GM19468 (cell line): ENCODE measurements at regions not wholly inside any gene's neighbourhood (a gene's known extent, or its start where the extent isn't known, plus 50 kb on each side); places are given as distances from the start of the nearest gene placed in this dataset.
"Not testable (repeated sequence)": the region's sequence is repeated elsewhere in the genome, so short reads cannot be mapped to it uniquely, and the experiment has no call there.

ENCODE experiments used
- ATAC-seq: cut with Tn5 transposase; IDR thresholded peaks from one replicate; pipeline ENCODE4 v1.9.1; 2021; ENCODE audit warnings: mild to moderate bottlenecking, moderate library complexity, moderate number of reproducible peaks; ENCODE audit not compliant: unreplicated experiment; ENCODE audit errors: extremely low read depth

DNA sequence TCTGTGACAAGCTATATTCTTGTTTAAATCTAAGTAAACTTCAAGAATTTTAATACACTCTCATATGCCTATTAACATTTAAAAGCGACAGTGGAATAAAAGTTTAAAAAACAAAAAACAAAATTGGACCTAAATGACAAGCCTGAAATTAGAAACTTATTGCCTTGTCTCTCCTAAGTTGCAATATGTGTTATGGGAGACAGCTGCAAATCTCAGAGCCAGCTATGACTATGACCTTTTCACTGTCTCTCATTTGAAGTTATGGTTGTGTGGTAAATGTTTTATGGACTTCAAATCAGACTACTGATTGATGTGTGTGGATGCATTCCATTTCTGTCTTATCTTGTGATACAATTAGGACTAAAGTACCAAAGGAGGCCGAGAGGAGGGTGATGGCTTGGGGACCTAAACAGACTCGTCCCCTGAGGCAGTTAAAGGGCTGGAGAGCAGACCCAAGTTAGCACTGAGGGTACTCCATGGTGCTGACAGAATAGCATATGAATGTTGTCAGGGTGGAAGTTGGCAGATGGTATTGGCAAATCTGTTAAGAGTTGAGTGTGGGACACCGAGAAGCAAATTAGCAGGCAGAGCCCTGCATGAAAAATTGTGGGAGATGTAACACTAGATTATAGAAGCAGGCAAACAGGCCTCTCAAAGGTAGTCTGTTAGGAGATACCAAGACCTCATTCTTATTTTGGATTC is 930.1 kb upstream of the MAN1A1 start:
- ATAC-seq: no peak

DNA sequence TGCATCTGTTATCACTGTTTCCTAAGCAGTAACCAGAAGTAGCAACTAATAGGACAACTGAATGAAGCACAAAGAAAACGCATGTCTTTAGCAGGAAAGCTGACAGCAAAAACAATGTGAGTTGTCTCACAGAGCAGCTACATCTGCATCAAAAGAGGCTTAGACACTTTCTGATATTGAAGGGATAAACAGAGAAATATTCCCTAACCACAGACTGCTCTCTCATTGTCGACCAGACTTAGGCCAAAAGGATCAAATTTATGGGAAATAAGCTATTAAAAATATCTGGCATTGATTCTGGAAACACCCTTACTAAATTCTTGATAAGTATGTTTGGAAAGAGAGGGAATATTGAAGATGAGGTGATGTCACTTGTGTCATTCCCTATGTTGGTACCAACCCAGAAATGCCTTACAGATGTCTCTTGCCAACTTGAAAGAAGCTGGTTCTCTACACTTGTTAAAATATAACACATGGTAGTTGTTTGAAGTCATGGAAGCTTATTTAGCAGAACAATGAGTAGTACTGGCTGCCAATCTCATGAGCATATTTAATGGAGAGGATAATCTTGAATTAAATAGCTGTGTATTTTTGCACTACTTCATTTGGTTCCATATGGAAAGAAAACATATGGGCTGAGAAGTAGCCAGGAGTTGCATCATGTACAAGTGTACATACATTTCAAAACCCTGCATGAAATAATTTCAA is 929.3 kb upstream of the MAN1A1 start:
- ATAC-seq: no peak

DNA sequence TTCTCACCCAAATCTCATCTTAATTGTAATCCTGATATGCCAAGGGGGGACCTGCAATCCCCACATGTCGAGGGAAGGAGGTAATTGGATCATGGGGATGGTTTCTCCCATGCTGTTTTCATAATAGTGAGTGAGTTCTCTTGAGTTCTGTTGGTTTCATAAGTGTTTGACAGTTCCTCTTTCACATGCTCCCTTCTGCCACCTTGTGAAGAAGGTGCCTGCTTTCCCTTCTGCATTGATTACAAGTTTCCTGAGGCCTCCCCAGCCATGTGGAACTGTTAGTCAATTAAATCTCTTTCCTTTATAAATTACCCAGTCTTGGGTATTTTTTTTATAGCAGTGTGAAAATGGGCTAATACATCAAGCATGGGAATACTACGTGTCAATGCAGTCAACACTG is 925.0 kb upstream of the MAN1A1 start:
- ATAC-seq: peak; percentile 74

DNA sequence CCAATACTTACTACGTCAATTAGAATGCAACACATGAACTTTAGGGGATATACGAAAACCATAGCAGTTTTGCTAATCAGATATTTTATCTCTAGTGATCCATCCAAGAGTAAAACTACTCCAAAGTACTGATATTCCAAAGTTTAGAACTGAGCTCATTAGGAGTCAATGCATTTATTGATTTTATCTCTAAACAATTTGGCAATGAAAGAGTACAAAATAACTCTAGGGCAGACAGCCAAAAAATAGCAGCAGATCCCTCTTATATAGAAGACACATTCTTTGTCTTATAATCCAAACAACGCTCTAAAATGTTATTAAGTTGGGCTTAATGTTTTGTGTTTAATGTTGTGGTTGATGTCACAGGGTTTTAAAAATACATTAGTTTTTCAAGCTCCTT is 923.9 kb upstream of the MAN1A1 start:
- no peak for ATAC-seq

DNA sequence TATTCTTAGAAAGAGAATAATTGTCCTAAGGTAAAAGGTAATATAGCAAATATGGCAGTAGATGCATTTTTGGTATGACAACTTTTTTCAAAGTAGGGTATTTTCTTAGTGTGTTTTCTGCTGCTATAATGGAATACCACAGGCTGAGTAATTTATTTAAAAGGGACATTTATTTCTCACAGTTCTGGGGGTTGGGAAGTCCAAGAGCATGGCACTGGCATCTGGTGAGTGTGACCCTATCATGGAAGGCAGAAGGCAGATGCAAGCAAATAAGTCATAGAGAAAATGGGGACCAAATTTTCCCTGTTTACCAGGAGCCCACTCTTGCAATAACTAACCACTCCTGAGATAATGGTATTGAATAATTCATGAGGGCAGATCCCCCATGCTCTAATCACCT is 922.5 kb upstream of the MAN1A1 start:
- ATAC-seq: no peak

DNA sequence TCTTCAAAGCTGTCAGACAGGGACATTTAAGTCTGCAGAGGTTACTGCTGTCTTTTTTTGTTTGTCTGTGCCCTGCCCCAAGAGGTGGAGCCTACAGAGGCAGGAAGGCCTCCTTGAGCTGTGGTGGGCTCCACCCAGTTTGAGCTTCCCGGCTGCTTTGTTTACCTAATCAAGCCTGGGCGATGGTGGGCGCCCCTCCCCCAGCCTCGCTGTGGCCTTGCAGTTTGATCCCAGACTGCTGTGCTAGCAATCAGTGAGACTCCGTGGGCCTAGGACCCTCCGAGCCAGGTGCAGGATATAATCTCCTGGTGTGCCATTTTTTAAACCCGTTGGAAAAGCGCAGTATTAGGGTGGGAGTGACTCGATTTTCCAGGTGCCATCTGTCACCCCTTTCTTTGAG is 918.7 kb upstream of the MAN1A1 start:
- not testable (repeated sequence) for ATAC-seq

DNA sequence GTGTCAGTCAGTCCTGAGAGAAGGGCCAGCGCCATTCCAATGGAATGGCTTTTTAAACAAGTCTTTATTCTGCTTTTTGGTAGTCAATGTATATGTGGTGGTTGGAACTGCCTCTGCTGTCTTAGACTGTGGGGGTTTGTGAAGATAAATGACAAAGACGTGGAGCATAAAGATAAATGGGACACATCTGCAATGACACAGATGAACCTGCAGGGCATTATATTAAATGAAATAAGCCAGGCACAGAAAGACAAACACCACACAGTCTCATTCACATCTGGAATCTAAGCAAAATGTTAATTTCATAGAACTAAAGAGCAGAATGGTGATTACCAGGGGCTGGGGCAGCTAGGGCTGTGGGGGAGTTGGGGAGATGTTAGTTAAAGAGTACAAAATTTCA is 912.8 kb upstream of the MAN1A1 start:
- ATAC-seq: no peak

DNA sequence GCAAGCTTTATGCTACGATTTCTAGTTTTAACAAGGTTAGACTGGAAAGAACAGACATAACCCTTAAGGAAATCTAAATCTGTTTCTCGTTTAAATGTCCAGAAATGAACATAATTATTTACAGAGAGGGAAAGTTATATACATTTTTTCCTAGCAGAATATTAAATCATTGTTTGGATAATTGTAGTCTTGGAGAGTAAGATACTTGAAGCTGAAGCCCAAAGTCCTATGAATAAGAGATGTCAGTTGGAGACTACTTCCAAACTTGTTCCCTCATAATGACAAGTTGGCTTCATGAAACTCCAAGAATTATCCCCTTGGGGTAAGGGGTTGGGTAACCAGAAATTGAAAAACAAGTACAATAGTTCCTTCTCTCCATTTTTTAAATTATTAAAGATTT is 911.1 kb upstream of the MAN1A1 start:
- ATAC-seq: no peak

DNA sequence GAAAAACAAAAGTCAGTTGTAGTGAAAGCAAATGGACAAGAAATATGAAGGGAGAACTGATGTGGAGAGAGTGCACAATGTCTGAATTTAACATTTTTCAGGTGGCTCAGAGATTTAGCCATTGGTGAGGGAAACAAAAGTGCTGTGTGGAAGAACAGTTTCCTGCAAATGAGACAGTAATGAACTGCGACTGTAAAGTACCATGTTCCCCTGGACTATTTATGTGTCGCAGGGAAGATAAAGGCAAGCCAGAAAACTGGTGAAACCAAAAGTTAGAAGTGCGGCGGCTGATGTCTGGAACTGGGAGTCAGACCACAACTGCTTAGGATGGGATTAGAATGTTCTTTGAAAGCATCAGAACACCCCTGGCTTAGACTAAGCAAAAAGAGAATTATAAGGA is 905.1 kb upstream of the MAN1A1 start:
- no peak for ATAC-seq

DNA sequence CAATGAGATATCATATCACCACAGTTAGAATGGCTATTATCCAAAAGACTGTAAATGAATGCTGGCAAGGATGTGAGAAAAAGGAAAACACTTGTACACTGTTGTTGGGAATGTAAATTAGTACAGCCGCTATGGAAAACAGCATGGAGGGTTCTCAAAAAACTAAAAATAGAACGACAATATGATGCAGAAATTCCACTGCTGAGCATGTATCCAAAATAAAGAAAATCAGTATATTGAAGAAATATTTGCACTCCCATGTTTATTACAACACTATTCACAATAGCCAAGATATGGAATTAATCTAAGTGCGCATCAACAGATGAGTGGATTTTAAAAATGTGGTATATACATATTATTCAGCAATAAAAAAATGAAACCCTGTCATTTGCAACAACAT is 898.9 kb upstream of the MAN1A1 start:
- no peak for ATAC-seq

DNA sequence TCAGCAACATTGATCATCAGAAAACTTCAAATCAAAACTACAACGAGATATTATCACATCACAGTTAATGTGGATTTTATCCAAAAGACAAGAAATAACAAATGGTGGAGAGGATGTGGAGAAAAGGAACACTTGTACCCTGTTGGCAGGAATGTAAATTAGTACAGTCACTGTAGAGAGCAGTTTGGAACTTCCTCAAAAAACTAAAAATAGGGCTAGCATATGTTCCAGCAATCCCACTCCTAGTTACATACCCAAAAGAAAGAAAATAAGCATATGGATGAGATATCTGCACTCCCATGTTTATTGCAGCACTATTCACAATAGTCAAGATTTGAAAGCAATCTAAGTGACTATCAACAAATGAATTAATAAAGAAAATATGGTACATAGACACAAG is 887.7 kb upstream of the MAN1A1 start:
- ATAC-seq: no peak

DNA sequence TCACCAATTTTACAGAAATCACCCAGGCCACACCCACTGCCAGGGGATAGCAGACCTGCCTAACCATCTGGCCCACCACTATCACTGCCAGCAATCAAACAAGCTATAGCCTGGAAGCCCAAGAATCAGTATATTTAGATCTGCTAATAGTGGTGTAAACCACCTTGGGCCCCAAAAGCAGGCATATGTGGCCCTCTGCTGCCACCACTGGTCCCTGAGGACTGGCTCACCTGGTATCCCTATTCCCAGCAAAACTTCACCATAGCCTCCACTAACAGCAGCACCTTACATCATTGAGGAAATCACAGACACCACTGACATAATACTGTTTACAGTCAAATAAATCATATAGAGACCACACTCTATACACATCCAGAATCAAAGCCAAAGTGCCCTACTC is 880.4 kb upstream of the MAN1A1 start:
- no peak for ATAC-seq

DNA sequence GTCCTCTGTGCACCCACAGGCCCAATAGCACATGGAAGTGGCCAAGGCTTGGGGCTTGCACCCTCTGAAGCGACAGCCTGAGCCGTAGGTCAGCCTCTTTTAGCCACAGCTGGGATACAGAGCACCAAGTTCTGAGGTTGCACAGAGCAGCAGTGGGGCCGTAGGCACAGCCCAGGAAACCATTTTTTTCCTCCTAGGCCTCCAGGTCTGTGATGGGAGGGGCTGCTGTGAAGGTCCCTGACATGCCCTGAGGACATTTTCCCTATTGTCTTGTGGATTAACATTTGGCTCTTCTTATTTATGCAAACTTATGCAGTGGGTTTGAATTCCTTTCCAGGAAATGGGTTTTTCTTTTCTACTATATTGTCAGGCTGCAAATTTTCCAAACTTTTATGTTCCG is 878.7 kb upstream of the MAN1A1 start:
- ATAC-seq: no peak

DNA sequence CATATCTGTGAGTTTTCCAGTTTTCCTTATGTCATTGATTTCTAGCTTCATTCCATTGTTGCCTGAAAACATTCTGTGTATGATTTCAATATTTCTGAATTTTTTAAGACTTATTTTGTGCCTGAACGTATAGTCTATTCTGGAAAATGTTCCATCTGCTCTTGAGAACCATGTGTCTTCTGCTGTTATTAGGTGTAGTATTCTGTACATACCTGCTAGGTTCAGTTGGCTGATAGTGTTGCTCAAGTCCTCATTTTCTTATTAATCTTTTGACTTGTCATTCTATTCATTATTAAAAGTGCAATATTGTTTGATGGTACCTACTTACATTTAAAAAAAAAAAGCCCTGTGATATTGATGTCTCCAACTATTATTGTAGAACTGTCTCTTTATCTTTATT is 869.8 kb upstream of the MAN1A1 start:
- ATAC-seq: no peak

DNA sequence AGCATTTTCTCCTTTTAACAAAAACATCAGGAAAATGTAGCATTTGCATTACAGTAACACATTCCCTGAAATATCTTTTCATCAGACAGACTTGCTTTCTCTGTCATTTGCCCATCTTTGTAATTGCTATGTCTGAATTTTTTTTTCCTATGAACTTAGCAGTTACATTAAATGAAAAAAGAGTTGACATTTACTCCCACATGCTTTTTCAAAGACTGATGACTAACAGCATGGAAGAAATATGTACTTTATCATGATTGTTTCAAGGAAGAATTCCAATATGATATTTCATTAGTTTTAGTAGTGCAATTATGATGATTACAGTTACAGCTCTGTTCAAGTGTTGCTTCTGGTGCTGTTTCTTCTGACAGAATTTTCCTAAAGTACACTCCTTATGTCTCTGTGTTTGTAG is 864.5 kb upstream of the MAN1A1 start:
- no peak for ATAC-seq

DNA sequence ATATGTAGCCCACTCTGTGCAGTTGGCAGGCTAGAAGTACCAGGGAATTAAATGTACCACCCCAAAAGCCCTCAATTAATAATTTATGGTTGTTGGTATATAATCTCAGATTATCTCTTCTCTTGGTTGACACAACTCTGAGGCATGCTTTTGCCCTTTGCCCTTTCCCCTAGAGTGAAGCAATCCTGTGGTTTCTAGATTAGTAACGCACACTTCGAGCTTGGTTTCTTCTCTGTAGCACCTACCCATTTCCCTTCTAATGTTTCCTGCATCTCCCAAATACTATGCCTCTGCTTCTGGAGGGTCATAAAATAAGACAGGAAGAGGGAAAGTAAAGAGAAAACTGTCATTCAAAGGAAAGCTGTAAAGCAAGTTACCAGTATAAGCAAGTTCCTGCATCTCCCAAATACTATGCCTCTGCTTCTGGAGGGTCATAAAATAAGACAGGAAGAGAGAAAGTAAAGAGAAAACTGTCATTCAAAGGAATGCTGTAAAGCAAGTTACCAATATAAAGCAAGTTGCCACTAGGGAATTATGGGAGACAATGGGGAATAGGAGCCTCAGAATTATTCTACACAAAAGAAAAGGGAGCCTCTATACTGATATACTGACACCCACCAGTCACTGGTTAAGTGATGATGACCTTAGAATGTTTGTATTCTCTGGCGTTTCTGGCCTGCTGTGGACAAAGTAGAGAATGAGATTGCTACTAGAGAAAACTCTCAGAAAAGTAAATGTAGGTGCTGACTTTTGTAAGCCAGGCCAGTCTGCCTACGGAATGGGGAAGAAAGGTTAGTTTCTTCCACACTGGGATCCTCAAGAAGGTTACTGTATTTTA is 862.6 kb upstream of the MAN1A1 start:
- no peak for ATAC-seq

DNA sequence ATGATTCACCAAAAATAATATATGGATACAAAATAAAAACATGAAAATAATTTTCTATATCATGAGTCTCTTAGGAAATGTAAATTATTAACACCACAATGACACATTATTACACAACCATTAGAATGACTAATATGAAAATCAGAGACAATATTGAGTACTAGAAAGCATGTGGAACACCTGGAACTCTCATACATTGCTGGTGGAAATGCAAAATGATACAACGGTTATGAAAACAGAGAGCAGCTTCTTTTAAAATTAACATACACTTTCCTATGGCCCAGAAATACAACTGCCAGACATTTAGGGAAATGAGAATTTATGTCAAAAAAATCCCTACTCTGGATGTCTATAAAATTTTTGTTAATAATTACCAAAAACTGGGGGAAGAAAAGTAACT is 853.3 kb upstream of the MAN1A1 start:
- ATAC-seq: no peak

DNA sequence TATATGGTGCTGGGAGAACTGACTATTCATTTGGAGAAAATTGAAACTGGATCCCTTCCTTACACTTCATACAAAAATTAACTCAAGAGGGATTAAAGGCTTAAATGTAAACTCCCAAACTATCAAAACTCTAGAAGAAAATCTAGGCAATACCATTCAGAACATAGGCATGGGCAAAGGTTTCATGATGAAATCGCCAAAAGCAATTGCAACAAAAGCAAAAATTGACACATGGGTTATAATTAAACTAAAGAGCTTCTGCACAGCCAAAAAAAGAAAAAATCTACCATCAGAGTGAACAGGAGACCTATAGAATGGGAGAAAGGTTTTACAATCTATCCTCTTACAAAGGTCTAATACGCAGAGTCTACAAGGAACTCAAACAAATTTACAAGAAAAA is 851.3 kb upstream of the MAN1A1 start:
- ATAC-seq: no peak

DNA sequence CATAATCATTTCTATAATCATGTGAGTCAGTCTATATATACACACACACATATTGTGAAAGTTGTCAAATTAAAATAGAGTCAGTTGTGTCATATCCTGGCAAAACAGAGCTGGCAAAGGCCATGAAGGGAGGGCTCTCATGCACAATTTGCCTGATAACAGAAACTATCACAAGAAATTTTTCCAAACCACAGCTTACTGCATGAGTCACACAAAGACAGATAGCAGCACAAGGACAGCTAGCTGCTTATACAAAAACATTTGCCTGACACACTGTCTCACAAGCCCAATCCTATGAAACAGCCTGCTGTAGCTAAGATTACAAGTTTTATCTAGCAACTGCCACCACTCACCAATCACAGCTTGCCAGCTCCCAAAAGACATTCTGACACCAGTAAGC is 848.5 kb upstream of the MAN1A1 start:
- ATAC-seq: no peak

DNA sequence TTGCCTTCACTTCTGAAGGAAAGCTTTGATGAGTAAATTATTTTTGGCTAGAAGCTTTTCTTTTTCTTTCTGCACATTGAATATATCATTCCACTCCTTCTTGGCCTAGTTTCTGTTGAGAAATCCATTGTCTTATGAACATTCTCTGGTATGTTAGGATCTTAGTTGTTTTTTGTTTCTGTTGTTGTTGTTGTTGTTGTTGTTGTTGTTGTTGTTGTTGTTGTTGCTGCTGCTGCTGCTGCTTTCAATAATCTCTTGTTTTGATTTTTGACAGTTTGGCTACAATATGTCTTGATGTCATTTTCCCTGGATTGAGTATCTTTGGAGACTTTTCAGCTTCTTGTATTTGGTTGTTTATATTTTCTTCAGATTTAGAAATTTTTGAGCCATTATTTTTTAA is 836.5 kb upstream of the MAN1A1 start:
- no peak for ATAC-seq

DNA sequence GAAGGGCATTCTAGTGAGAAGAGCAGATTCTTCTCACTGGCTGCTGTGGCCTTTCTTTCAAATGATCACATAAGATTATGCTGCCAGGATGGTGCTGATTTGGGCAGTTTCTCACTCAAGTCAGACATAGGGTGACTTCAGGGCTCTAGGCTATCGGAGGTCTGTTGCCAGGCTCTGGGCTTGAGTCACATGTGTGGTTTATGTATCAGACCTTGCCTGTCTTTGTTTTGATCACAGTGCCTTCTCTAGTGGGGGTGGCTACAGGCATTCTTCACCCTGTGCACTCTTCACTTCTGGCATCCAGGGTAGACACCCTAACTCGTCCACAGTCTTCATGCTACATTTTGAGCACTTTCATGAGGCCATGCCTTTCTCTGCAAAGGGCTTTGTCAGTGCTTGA is 823.7 kb upstream of the MAN1A1 start:
- no peak for ATAC-seq
